Vagina (tissue), 2 donors: ENCODE measurements at regions not wholly inside any gene's neighbourhood (a gene's known extent, or its start where the extent isn't known, plus 50 kb on each side); places are given as distances from the start of the nearest gene placed in this dataset.

Source experiments
- DNase-seq, 2 donors: peaks; one replicate each; pipeline ENCODE4 v3.0.0-alpha.2; 2017; ENCODE audit errors: extremely low spot score in 2 of 2
- H3K27ac ChIP-seq: fragments of 200-600 bp; sonication (generic); one replicate; pipeline ENCODE4 v1.5.1; 2019
- H3K27me3 ChIP-seq: fragments of 200-600 bp; sonication (generic); one replicate; pipeline ENCODE4 v1.5.1; 2019
- H3K36me3 ChIP-seq, 2 donors: fragments of 200-600 bp; sonication (generic); one replicate each; pipeline ENCODE4 v1.5.1; 2017 to 2019
- H3K4me1 ChIP-seq: fragments of 200-600 bp; sonication (generic); one replicate; pipeline ENCODE4 v1.5.1; 2019
- H3K4me3 ChIP-seq, 2 donors: fragments of 200-600 bp; sonication (generic); 1 replicate in 1 of 2; 2 replicates in 1 of 2; pipeline ENCODE4 v1.5.1; 2016 to 2019
- H3K9me3 ChIP-seq: fragments of 200-600 bp; sonication (generic); one replicate; pipeline ENCODE4 v1.5.1; 2019
- POLR2A ChIP-seq, 2 donors: fragments of 450-650 bp; IDR thresholded peaks; one replicate each; pipeline ENCODE4 v1.6.1; 2017; ENCODE audit warnings: antibody characterized with exemption in 2 of 2, mild to moderate bottlenecking in 2 of 2, moderate library complexity in 2 of 2
- POLR2AphosphoS5 ChIP-seq, 2 donors: sonication (generic); formaldehyde crosslinking; IDR thresholded peaks; one replicate each; pipeline ENCODE4 v1.9.0; 2017; ENCODE audit warnings: antibody characterized with exemption in 2 of 2, mild to moderate bottlenecking in 2 of 2, low read depth in 1 of 2; ENCODE audit not compliant: insufficient read depth in 1 of 2
- intact Hi-C: fragments of 100-400 bp; cut with DNase I; formaldehyde crosslinking; loops from one replicate; pipeline ENCODE4 v1.15.1; 2023
- TF ChIP-seq, protein P1 (sequence below), 3 experiments: fragments of 450-650 bp in 2 of 3; fragments of 200-600 bp in 1 of 3; sonication (generic) in 1 of 3; IDR thresholded peaks; one replicate each; pipeline ENCODE4 v1.5.1; 2017 to 2019; ENCODE audit warnings: antibody characterized with exemption in 3 of 3, mild to moderate bottlenecking in 2 of 3, moderate library complexity in 2 of 3

DNA sequence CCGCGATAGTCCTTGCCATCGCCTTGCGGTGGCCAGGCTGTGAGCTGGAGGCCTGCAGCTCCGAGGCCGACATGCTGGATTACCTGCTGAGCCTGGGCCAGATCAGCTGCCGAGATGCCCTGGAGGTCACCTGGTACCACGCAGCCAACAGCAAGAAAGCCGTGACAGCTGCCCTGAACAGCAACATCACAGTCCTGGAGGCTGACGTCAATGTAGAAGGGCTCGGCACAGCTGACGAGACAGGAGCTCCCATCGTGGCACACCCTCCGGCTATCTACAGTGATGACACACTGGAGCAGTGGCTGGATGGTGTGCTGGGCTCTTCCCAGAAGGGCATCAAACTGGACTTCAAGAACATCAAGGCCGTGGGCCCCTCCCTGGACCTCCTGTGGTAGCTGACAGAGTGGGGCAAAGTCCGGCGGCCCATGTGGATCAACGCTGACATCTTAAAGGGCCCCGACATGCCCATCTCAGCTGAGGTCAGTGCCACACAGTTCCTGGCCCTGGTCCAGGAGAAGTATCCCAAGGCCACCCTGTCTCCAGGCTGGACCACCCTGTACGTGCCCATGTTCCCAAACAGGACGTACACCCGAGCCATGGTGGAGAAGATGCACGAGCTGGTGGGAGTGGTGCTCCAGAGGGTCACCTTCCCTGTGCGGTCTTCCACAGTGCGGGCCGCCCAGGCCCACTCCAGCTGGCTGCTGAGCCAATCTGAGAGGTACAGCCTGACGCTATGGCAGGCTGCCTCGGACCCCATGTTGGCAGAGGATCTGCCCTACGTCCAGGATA is 70.2 kb downstream of the FAM43A start:
- Histone ChIP-seq H3K9me3 (no peaks in the 10 kb centered on the region), H3K4me3 (no peak overlapping the region), H3K27me3 (no peaks in the 10 kb centered on the region), H3K27ac (no peak overlapping the region), H3K4me1 (peaks cover 18% of the 10 kb centered on the region), H3K36me3 (no peaks in the 10 kb centered on the region)
- no peak for DNase-seq
- intact Hi-C loops = no loop called here
- TF ChIP-seq, protein P1, sequence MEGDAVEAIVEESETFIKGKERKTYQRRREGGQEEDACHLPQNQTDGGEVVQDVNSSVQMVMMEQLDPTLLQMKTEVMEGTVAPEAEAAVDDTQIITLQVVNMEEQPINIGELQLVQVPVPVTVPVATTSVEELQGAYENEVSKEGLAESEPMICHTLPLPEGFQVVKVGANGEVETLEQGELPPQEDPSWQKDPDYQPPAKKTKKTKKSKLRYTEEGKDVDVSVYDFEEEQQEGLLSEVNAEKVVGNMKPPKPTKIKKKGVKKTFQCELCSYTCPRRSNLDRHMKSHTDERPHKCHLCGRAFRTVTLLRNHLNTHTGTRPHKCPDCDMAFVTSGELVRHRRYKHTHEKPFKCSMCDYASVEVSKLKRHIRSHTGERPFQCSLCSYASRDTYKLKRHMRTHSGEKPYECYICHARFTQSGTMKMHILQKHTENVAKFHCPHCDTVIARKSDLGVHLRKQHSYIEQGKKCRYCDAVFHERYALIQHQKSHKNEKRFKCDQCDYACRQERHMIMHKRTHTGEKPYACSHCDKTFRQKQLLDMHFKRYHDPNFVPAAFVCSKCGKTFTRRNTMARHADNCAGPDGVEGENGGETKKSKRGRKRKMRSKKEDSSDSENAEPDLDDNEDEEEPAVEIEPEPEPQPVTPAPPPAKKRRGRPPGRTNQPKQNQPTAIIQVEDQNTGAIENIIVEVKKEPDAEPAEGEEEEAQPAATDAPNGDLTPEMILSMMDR (IDR thresholded peaks at IDR 0.05) = no peak

DNA sequence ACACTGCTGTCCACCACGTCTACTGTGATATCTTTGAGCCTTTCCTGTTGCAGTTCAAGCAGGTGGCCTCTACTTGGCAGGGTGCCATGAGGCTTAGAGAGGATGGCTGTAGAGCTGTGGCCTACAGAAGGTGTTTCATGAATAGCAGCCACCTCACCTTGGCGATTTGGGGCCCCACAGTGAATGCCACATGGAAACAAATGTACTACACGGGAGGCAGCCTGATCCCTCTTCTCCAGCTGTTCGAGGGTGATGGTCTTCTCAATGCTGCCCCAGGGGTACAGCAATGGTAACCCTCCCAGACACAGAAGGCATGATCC is 70.7 kb downstream of the FAM43A start:
- no peaks in the 10 kb centered on the region for H3K9me3 ChIP-seq
- H3K27me3 ChIP-seq = no peaks in the 10 kb centered on the region
- H3K27ac ChIP-seq = no peak overlapping the region
- DNase-seq = no peak
- peaks cover 18% of the 10 kb centered on the region for H3K4me1 ChIP-seq
- TF ChIP-seq POLR2A (IDR thresholded peaks at IDR 0.05) = no peak
- TF ChIP-seq POLR2AphosphoS5 (IDR thresholded peaks at IDR 0.05; ENCODE audit: insufficient read depth in 1 of 2, low read depth in 1 of 2) = no peak
- TF ChIP-seq, protein P1 (IDR thresholded peaks at IDR 0.05) = no peak
- no peaks in the 10 kb centered on the region for H3K36me3 ChIP-seq
- intact Hi-C loops = no loop called here
- no peak overlapping the region for H3K4me3 ChIP-seq

DNA sequence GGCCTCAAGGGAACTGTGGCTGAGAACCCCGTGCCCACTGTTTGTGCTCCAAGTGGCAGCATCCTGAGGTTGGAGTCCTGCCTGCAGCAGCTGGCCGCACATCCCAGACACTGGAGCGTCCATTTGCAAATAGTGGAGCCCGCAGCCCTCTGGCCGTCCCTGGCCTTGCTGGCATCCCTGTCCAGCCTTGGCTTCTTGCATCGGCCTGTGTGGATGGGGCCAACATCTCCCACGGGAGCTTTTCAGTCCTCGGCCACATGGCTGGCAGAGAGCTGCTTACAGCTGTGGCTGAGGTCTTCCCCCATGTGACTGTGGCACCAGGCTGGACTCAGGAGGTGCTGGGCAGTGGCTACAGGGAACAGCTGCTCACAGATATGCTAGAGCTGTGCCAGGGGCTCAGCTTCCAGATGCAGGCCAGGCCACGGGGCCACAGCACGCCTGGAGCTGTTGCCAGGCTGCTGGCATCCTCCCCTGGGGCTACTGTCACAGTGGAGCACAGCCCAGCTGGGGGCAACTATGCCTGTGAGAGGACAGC is 71.2 kb downstream of the FAM43A start:
- Histone ChIP-seq H3K4me1 (peaks cover 18% of the 10 kb centered on the region), H3K36me3 (no peaks in the 10 kb centered on the region), H3K4me3 (no peak overlapping the region), H3K9me3 (no peaks in the 10 kb centered on the region), H3K27ac (peak overlapping the region; percentile 34), H3K27me3 (no peaks in the 10 kb centered on the region)
- intact Hi-C loops = no loop called here
- no peak for DNase-seq
- TF ChIP-seq POLR2AphosphoS5 (IDR thresholded peaks at IDR 0.05; ENCODE audit: insufficient read depth in 1 of 2, low read depth in 1 of 2) = no peak
- no peak for TF ChIP-seq POLR2A (IDR thresholded peaks at IDR 0.05)
- TF ChIP-seq, protein P1 (IDR thresholded peaks at IDR 0.05) = no peak

DNA sequence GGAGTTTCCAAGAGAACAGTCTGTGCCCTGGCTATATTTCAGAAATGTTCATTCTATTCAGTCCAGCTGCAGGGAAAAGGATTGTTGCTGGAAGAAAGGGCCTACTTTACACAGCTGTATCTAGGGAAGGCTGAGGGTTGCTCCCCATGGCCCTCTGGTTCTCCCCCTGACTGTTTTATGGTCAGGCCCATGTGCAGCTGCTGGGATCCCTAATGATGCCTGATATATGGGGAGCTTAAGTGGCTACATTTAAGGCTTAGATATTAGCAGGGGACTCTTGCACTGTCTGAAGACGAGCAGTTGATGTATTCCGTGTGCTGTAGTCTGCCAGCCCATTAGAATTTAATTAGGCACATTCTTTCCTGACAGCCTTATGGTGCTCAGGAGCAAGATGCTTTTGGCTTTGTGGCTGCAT is 72.0 kb downstream of the FAM43A start:
- Histone ChIP-seq H3K27me3 (no peaks in the 10 kb centered on the region), H3K4me1 (peaks cover 18% of the 10 kb centered on the region), H3K27ac (peak overlapping the region; percentile 34), H3K9me3 (no peaks in the 10 kb centered on the region), H3K36me3 (no peaks in the 10 kb centered on the region), H3K4me3 (no peak overlapping the region)
- no peak for DNase-seq
- intact Hi-C loops = no loop called here
- no peak for TF ChIP-seq POLR2A (IDR thresholded peaks at IDR 0.05)
- TF ChIP-seq POLR2AphosphoS5 (IDR thresholded peaks at IDR 0.05; ENCODE audit: insufficient read depth in 1 of 2, low read depth in 1 of 2) = peak in 1 of 2 donors; percentile 29
- TF ChIP-seq, protein P1 (IDR thresholded peaks at IDR 0.05) = no peak

DNA sequence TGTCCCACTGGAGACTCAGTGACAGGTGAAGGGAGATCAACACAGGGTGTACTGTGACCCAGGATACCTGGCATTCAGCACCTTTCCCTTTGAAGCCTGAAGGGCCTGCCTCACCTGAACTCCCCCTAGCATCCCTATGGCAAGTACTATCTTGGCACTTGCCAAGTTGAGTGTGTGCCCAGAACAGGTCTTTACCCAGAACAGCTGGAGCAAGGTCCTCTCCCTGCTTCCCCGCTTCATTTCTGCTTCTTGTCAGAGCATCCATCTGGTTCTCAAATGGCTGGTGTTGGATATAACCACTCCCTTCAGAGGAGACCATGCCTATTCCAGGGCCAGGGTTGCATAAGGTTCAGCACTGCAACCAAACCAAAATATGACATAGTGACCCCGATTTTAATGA is 73.0 kb downstream of the FAM43A start:
- no peak overlapping the region for H3K27ac ChIP-seq
- H3K27me3 ChIP-seq = no peaks in the 10 kb centered on the region
- no peaks in the 10 kb centered on the region for H3K9me3 ChIP-seq
- TF ChIP-seq POLR2AphosphoS5 (IDR thresholded peaks at IDR 0.05; ENCODE audit: insufficient read depth in 1 of 2, low read depth in 1 of 2) (no peak), POLR2A (IDR thresholded peaks at IDR 0.05) (no peak)
- TF ChIP-seq, protein P1 (IDR thresholded peaks at IDR 0.05) = no peak
- H3K4me1 ChIP-seq = peaks cover 18% of the 10 kb centered on the region
- DNase-seq = no peak
- intact Hi-C loops = no loop called here
- H3K36me3 ChIP-seq = no peaks in the 10 kb centered on the region
- H3K4me3 ChIP-seq = no peak overlapping the region
